Renal cortex interstitium (tissue), 11 donors: ENCODE measurements at regions not wholly inside any gene's neighbourhood (a gene's known extent, or its start where the extent isn't known, plus 50 kb on each side); places are given as distances from the start of the nearest gene placed in this dataset.

ENCODE experiments used
- DNase-seq, 11 donors: peaks; one replicate each; pipeline ENCODE4 v3.0.0-alpha.2; 2013; ENCODE audit warnings: low read depth in 9 of 11, low spot score in 4 of 11; ENCODE audit errors: extremely low read depth in 1 of 11

GRCh38 chr9:38240051-38240450 lies 152.5 kb upstream of the ALDH1B1 start:
- DNase-seq: no peak

GRCh38 chr9:38235244-38235643 lies 157.3 kb upstream of the ALDH1B1 start:
- DNase-seq: no peak

GRCh38 chr9:38234479-38235170 lies 157.9 kb upstream of the ALDH1B1 start:
- no peak for DNase-seq

GRCh38 chr9:38233796-38234355 lies 158.6 kb upstream of the ALDH1B1 start:
- no peak for DNase-seq

- no peak for DNase-seq
These were observed 159.2 kb upstream of the ALDH1B1 start for GRCh38 chr9:38233343-38233742.

GRCh38 chr9:38232895-38233294 lies 159.6 kb upstream of the ALDH1B1 start:
- DNase-seq: no peak

GRCh38 chr9:38229504-38230155 lies 160.6 kb upstream of the SHB start:
- DNase-seq: no peak

- no peak for DNase-seq
These were observed 160.1 kb upstream of the SHB start for GRCh38 chr9:38229104-38229500.

GRCh38 chr9:38228331-38229103 lies 159.5 kb upstream of the SHB start:
- DNase-seq: no peak

GRCh38 chr9:38227656-38228055 lies 158.6 kb upstream of the SHB start:
- no peak for DNase-seq

GRCh38 chr9:38227061-38227540 lies 158.1 kb upstream of the SHB start:
- DNase-seq: peak; percentile 19 to 83 (median 69)

- DNase-seq: no peak
These were observed 157.5 kb upstream of the SHB start for GRCh38 chr9:38226491-38226951.

- no peak for DNase-seq
These were observed 155.9 kb upstream of the SHB start for GRCh38 chr9:38224941-38225340.

GRCh38 chr9:38216572-38216971 lies 147.5 kb upstream of the SHB start:
- DNase-seq: no peak

- DNase-seq: no peak
These were observed 146.4 kb upstream of the SHB start for GRCh38 chr9:38215465-38215864.

GRCh38 chr9:38214432-38214831 lies 145.4 kb upstream of the SHB start:
- no peak for DNase-seq

- DNase-seq: no peak
These were observed 144.7 kb upstream of the SHB start for GRCh38 chr9:38213631-38214299.

- DNase-seq: no peak
These were observed 143.0 kb upstream of the SHB start for GRCh38 chr9:38212016-38212415.

GRCh38 chr9:38211002-38211401 lies 142.0 kb upstream of the SHB start:
- no peak for DNase-seq
